PC-3 (cell line): ENCODE measurements at regions not wholly inside any gene's neighbourhood (a gene's known extent, or its start where the extent isn't known, plus 50 kb on each side); places are given as distances from the start of the nearest gene placed in this dataset.

Source experiments
- ATAC-seq: fragments of 200-7000 bp; cut with Tn5 transposase; 2 replicates; pipeline ENCODE4 v1.9.1; 2020; ENCODE audit warnings: mild to moderate bottlenecking, moderate library complexity
- BruUV-seq: library from RNA; stranded (reverse); fragments of 400-500 nt; replicated peaks from 2 replicates; lab custom pipeline; 2021; lab: Mats Ljungman, UMichigan
- CTCF ChIA-PET: fragments of 300-600 bp; sonication (Branson Sonifier 250); formaldehyde crosslinking; loops from one replicate; lab custom pipeline; 2022; ENCODE audit warnings: antibody characterized with exemption; lab: Charles Lee
- POLR2A ChIA-PET: fragments of 300-600 bp; sonication (Branson Sonifier 250); formaldehyde crosslinking; loops from one replicate; lab custom pipeline; 2022; ENCODE audit warnings: antibody characterized with exemption; ENCODE audit not compliant: unreplicated experiment; lab: Charles Lee
- DNase-seq: peaks from one replicate; pipeline ENCODE4 v3.0.0-alpha.2; 2015
- H2AFZ ChIP-seq: fragments of 300-600 bp; sonication (generic); 2 replicates; pipeline ENCODE4 v1.6.0; 2016; ENCODE audit warnings: antibody characterized with exemption, low read length
- H3F3A ChIP-seq: fragments of 300-600 bp; sonication (generic); one replicate; pipeline ENCODE4 v1.6.0; 2017; ENCODE audit warnings: antibody characterized with exemption, low read length, control low read depth, mild to moderate bottlenecking; ENCODE audit not compliant: unreplicated experiment
- H3K27ac ChIP-seq: fragments of 300-600 bp; sonication (generic); 2 replicates; pipeline ENCODE4 v1.5.1; 2016; ENCODE audit warnings: mild to moderate bottlenecking, low read length
- H3K27me3 ChIP-seq: fragments of 300-600 bp; sonication (generic); 2 replicates; pipeline ENCODE4 v1.6.1; 2016; ENCODE audit warnings: low read length, mixed read lengths
- H3K36me3 ChIP-seq: fragments of 300-600 bp; sonication (generic); 2 replicates; pipeline ENCODE4 v1.6.1; 2016; ENCODE audit warnings: low read depth, mixed run types, low read length, mixed read lengths
- H3K4me1 ChIP-seq: fragments of 300-600 bp; sonication (generic); 2 replicates; pipeline ENCODE4 v1.5.1; 2016; ENCODE audit warnings: low read length; ENCODE audit not compliant: insufficient read depth
- H3K4me2 ChIP-seq: fragments of 300-600 bp; sonication (generic); 2 replicates; pipeline ENCODE4 v1.6.0; 2016; ENCODE audit warnings: low read length
- H3K4me3 ChIP-seq: fragments of 300-600 bp; sonication (generic); 2 replicates; pipeline ENCODE4 v1.5.1; 2016; ENCODE audit warnings: mild to moderate bottlenecking, low read length, mixed read lengths
- H3K79me2 ChIP-seq: fragments of 300-600 bp; sonication (generic); 2 replicates; pipeline ENCODE4 v1.6.1; 2017; ENCODE audit warnings: low read length, mixed read lengths
- H3K9ac ChIP-seq: fragments of 300-600 bp; sonication (generic); 2 replicates; pipeline ENCODE4 v1.6.0; 2016; ENCODE audit warnings: mild to moderate bottlenecking, low read length
- H3K9me2 ChIP-seq: fragments of 300-600 bp; sonication (generic); replicated peaks from 2 replicates; pipeline ENCODE4 v1.6.1; 2016; ENCODE audit warnings: mixed run types, low read length, mixed read lengths
- H3K9me3 ChIP-seq: fragments of 300-600 bp; sonication (generic); 2 replicates; pipeline ENCODE4 v1.6.1; 2016; ENCODE audit warnings: low read length, mixed read lengths
- H4K20me1 ChIP-seq: fragments of 300-600 bp; sonication (generic); 2 replicates; pipeline ENCODE4 v1.6.1; 2016; ENCODE audit warnings: low read length, mixed read lengths
- CTCF ChIP-seq: fragments of 300-600 bp; sonication (generic); conservative IDR thresholded peaks from 2 replicates; pipeline ENCODE4 v1.5.1; 2017; ENCODE audit warnings: antibody characterized with exemption, low read depth, mild to moderate bottlenecking, low read length
- EZH2 ChIP-seq: fragments of 300-600 bp; sonication (generic); IDR thresholded peaks from one replicate; pipeline ENCODE4 v1.6.1; 2017; ENCODE audit warnings: antibody characterized with exemption, mild to moderate bottlenecking, low read length; ENCODE audit not compliant: unreplicated experiment
- EZH2phosphoT487 ChIP-seq: fragments of 300-600 bp; sonication (generic); IDR thresholded peaks from 2 replicates; pipeline ENCODE4 v1.6.1; 2018; ENCODE audit warnings: mild to moderate bottlenecking, antibody characterized with exemption, low read length, borderline replicate concordance
- intact Hi-C: fragments of 100-400 bp; cut with micrococcal nuclease; formaldehyde crosslinking; loops from 2 replicates; pipeline ENCODE4 v1.9.0; 2023

GRCh38 chr12:59499774-59500173 is 96.1 kb upstream of the SLC16A7 start:
- H3K4me3 ChIP-seq = no peak overlapping the region
- peaks cover 17% of the 10 kb centered on the region for H3K4me1 ChIP-seq
- TF ChIP-seq CTCF = no peak
- no peak for TF ChIP-seq EZH2
- TF ChIP-seq EZH2phosphoT487 = no peak
- no peak overlapping the region for H3K27ac ChIP-seq
- ChIA-PET POLR2A (interaction anchor here (0.5 kb wide), 1 partner anchor 282 kb away, joined by 3 read pairs; no protein-coding TSS in a partner anchor), CTCF (no interaction called here)
- BruUV-seq = no TSS peak
- H2AFZ ChIP-seq = no peak overlapping the region
- no peaks in the 10 kb centered on the region for H3K9me2 ChIP-seq
- no peak overlapping the region for H3K4me2 ChIP-seq
- no peaks in the 10 kb centered on the region for H4K20me1 ChIP-seq
- no peaks in the 10 kb centered on the region for H3K27me3 ChIP-seq
- no peaks in the 10 kb centered on the region for H3F3A ChIP-seq
- no peaks in the 10 kb centered on the region for H3K79me2 ChIP-seq
- intact Hi-C loops = no loop called here
- no peaks in the 10 kb centered on the region for H3K36me3 ChIP-seq
- no peaks in the 10 kb centered on the region for H3K9me3 ChIP-seq
- no peak overlapping the region for H3K9ac ChIP-seq
- no peak for DNase-seq
- no peak for ATAC-seq

- no peaks in the 10 kb centered on the region for H3K36me3 ChIP-seq
- BruUV-seq = no TSS peak
- H3K79me2 ChIP-seq = no peaks in the 10 kb centered on the region
- H3K4me3 ChIP-seq = no peak overlapping the region
- POLR2A ChIA-PET = no interaction called here
- no peak overlapping the region for H3K9ac ChIP-seq
- no peaks in the 10 kb centered on the region for H3K9me2 ChIP-seq
- no peaks in the 10 kb centered on the region for H3K27me3 ChIP-seq
- H3K4me2 ChIP-seq = no peak overlapping the region
- no peak for TF ChIP-seq CTCF
- no peak for TF ChIP-seq EZH2phosphoT487
- no peak for TF ChIP-seq EZH2
- H4K20me1 ChIP-seq = no peaks in the 10 kb centered on the region
- CTCF ChIA-PET = no interaction called here
- no peak for ATAC-seq
- intact Hi-C loops = no loop called here
- H2AFZ ChIP-seq = no peak overlapping the region
- no peaks in the 10 kb centered on the region for H3F3A ChIP-seq
- H3K9me3 ChIP-seq = no peaks in the 10 kb centered on the region
- no peak overlapping the region for H3K27ac ChIP-seq
- no peak for DNase-seq
- H3K4me1 ChIP-seq = no peaks in the 10 kb centered on the region
These were observed 101.2 kb upstream of the SLC16A7 start for GRCh38 chr12:59494617-59495016.

- Histone ChIP-seq H3K9ac (no peak overlapping the region), H3K4me3 (no peak overlapping the region), H3K9me2 (no peaks in the 10 kb centered on the region), H3K9me3 (no peaks in the 10 kb centered on the region), H3K27me3 (no peaks in the 10 kb centered on the region), H3K4me1 (no peaks in the 10 kb centered on the region), H3K79me2 (no peaks in the 10 kb centered on the region), H2AFZ (no peak overlapping the region), H3F3A (no peaks in the 10 kb centered on the region), H3K4me2 (no peak overlapping the region), H3K36me3 (no peaks in the 10 kb centered on the region), H4K20me1 (no peaks in the 10 kb centered on the region), H3K27ac (no peak overlapping the region)
- no TSS peak for BruUV-seq
- TF ChIP-seq EZH2 (no peak), EZH2phosphoT487 (no peak), CTCF (no peak)
- ATAC-seq (no peak), DNase-seq (no peak)
- POLR2A ChIA-PET = no interaction called here
- intact Hi-C loops = no loop called here
- CTCF ChIA-PET = no interaction called here
These were observed 104.0 kb upstream of the SLC16A7 start for GRCh38 chr12:59491877-59492276.
